NT2/D1 (cell line): ENCODE measurements at regions not wholly inside any gene's neighbourhood (a gene's known extent, or its start where the extent isn't known, plus 50 kb on each side); places are given as distances from the start of the nearest gene placed in this dataset.

Source experiments
- DNase-seq: peaks from one replicate; pipeline ENCODE4 v3.0.0-alpha.2; 2011; ENCODE audit warnings: low read depth, low spot score
- H3K27me3 ChIP-seq: 2 replicates; pipeline ENCODE4 v1.6.0; 2011; ENCODE audit warnings: mild to moderate bottlenecking; ENCODE audit not compliant: insufficient read length, insufficient read depth
- H3K36me3 ChIP-seq: 2 replicates; pipeline ENCODE4 v1.6.1; 2011; ENCODE audit warnings: mild to moderate bottlenecking, low read length, mixed read lengths; ENCODE audit not compliant: insufficient read depth, insufficient read length
- H3K4me1 ChIP-seq: 2 replicates; pipeline ENCODE4 v1.5.1; 2011; ENCODE audit not compliant: insufficient read depth, insufficient read length
- H3K4me3 ChIP-seq: 2 replicates; pipeline ENCODE4 v1.5.1; 2011; ENCODE audit warnings: low read depth; ENCODE audit not compliant: insufficient read length
- H3K9ac ChIP-seq: 2 replicates; pipeline ENCODE4 v1.6.0; 2011; ENCODE audit warnings: low read depth; ENCODE audit not compliant: insufficient read length
- H3K9me3 ChIP-seq: 2 replicates; pipeline ENCODE4 v1.5.1; 2011; ENCODE audit warnings: mild to moderate bottlenecking, low read length; ENCODE audit not compliant: insufficient read depth
- SUZ12 ChIP-seq: IDR thresholded peaks from 2 replicates; pipeline ENCODE4 v1.6.1; 2011; ENCODE audit not compliant: insufficient read length, insufficient read depth; ENCODE audit errors: extremely low read depth
- YY1 ChIP-seq: IDR thresholded peaks from 2 replicates; pipeline ENCODE4 v1.6.1; 2011; ENCODE audit not compliant: insufficient read length, insufficient read depth
- ZNF274 ChIP-seq: IDR thresholded peaks from 2 replicates; pipeline ENCODE4 v1.6.1; 2011; ENCODE audit warnings: mild to moderate bottlenecking, low read depth, low read length

DNA sequence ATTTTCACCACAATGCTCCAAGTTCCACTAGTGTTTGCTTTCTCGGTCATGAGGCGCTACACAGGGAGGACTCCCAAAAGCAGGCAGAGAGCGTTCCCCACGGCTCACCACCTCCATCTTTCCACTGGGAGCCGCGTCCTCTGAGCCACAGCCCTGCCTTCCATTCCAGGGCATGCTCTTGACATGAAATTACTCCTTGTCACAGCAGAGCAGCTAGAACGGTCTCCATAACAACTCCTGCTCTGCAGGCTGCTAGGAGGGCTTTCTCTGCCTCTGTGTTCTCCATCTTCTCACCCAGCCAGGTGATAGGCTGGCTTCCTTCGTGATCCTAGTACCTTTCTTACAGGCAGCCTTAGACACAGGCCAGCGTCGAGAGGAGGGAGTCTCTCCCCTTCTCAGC is 171.8 kb upstream of the UBL3 start:
- no peak for DNase-seq

GRCh38 chr13:30021611-30022010 is 171.2 kb upstream of the UBL3 start:
- Histone ChIP-seq H3K9me3 (no peaks in the 10 kb centered on the region), H3K4me3 (no peak overlapping the region), H3K9ac (no peak overlapping the region), H3K27me3 (no peaks in the 10 kb centered on the region), H3K36me3 (no peaks in the 10 kb centered on the region), H3K4me1 (no peaks in the 10 kb centered on the region)
- TF ChIP-seq YY1, result no peak
- DNase-seq, result no peak

More for the DNA sequence above, 171.8 kb upstream of the UBL3 start:
- H3K4me3 ChIP-seq, result no peak overlapping the region
- no peaks in the 10 kb centered on the region for H3K36me3 ChIP-seq
- H3K9ac ChIP-seq, result no peak overlapping the region
- TF ChIP-seq ZNF274 (no peak), YY1 (no peak), SUZ12 (no peak)
- no peaks in the 10 kb centered on the region for H3K27me3 ChIP-seq
- no peaks in the 10 kb centered on the region for H3K9me3 ChIP-seq
- no peaks in the 10 kb centered on the region for H3K4me1 ChIP-seq

DNA sequence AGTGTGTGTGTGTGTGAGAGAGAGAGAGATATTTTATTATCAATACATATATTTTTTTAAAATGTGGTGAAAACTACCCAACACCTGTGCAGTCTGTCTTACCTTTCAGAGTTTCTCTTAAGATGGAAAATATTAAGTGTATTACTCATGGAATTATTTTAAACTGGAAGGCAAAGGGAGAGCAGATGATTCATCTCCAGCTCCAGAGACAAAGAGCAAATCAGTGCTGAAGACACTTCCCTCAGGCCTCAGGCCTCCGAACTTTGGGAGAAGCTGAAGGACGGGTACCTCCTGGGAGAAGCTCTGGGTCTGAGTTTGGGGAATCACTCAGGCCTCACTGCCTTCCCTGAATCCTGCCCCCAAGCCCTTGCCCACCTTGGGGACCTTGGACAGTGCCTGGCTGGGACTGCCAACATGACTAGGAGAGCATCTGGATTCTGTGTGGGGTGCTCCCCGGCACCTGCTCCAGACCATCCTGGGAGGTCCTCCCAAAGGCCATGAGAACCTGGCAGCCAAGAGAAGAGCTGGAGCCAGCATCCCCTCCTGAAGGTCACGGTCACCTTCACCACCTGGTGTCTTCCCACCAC is 170.4 kb upstream of the UBL3 start:
- H3K27me3 ChIP-seq, result no peaks in the 10 kb centered on the region
- no peak overlapping the region for H3K9ac ChIP-seq
- H3K36me3 ChIP-seq, result no peaks in the 10 kb centered on the region
- H3K4me1 ChIP-seq, result no peaks in the 10 kb centered on the region
- DNase-seq, result no peak
- no peaks in the 10 kb centered on the region for H3K9me3 ChIP-seq
- no peak for TF ChIP-seq YY1
- TF ChIP-seq SUZ12, result no peak
- no peak for TF ChIP-seq ZNF274
- no peak overlapping the region for H3K4me3 ChIP-seq

- no peaks in the 10 kb centered on the region for H3K4me1 ChIP-seq
- H3K27me3 ChIP-seq, result no peaks in the 10 kb centered on the region
- no peaks in the 10 kb centered on the region for H3K9me3 ChIP-seq
- no peaks in the 10 kb centered on the region for H3K36me3 ChIP-seq
- no peak for DNase-seq
- peak overlapping the region; percentile 10 for H3K9ac ChIP-seq
- no peak overlapping the region for H3K4me3 ChIP-seq
- TF ChIP-seq ZNF274 (no peak), SUZ12 (no peak), YY1 (no peak)
Observed at GRCh38 chr13:30019648-30020626, 169.5 kb upstream of the UBL3 start.

GRCh38 chr13:30017880-30018279 is 167.5 kb upstream of the UBL3 start:
- 0 out of 2 replicates have a peak, but pooled peaks cover 2% of the 10 kb centered on the region for H3K9me3 ChIP-seq
- H3K27me3 ChIP-seq, result no peaks in the 10 kb centered on the region
- DNase-seq, result no peak
- H3K4me1 ChIP-seq, result no peaks in the 10 kb centered on the region
- H3K4me3 ChIP-seq, result no peak overlapping the region
- H3K9ac ChIP-seq, result no peak overlapping the region
- no peaks in the 10 kb centered on the region for H3K36me3 ChIP-seq
- TF ChIP-seq ZNF274 (no peak), YY1 (no peak), SUZ12 (no peak)

DNA sequence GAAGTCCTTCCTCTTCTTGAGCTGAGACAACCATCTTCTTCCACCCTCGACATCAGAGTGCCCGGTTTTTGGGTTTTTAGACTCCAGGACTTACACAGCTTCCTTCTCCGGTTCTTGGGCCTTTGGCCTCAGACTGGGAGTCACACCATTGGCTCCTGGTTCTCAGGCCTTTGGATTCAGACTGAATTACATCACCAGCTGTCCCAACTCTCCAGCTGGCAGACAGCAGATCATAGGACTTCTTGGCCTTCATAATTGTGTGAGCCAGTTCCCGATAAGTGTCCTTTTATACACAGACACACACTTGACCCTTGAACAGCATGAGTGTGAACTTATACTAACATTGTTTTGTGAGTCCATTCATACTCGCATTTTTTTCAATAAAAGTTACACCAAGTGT is 166.0 kb upstream of the UBL3 start:
- H3K4me1 ChIP-seq, result no peaks in the 10 kb centered on the region
- no peak overlapping the region for H3K4me3 ChIP-seq
- TF ChIP-seq SUZ12 (no peak), ZNF274 (no peak), YY1 (no peak)
- DNase-seq, result no peak
- H3K9ac ChIP-seq, result no peak overlapping the region
- no peaks in the 10 kb centered on the region for H3K36me3 ChIP-seq
- 0 out of 2 replicates have a peak, but pooled peaks cover 4% of the 10 kb centered on the region for H3K9me3 ChIP-seq
- H3K27me3 ChIP-seq, result no peaks in the 10 kb centered on the region

- Histone ChIP-seq H3K9ac (no peak overlapping the region), H3K27me3 (no peaks in the 10 kb centered on the region), H3K4me3 (no peak overlapping the region), H3K36me3 (no peaks in the 10 kb centered on the region), H3K9me3 (0 out of 2 replicates have a peak, but pooled peaks cover 4% of the 10 kb centered on the region), H3K4me1 (no peaks in the 10 kb centered on the region)
- TF ChIP-seq YY1, result no peak
- no peak for TF ChIP-seq ZNF274
- no peak for TF ChIP-seq SUZ12
- DNase-seq, result no peak
Observed at GRCh38 chr13:30009411-30009810, 159.0 kb upstream of the UBL3 start.
